Spleen (tissue), 11 donors: ENCODE measurements at regions not wholly inside any gene's neighbourhood (a gene's known extent, or its start where the extent isn't known, plus 50 kb on each side); places are given as distances from the start of the nearest gene placed in this dataset.

Experiments used
- DNase-seq: peaks from one replicate; pipeline ENCODE4 v3.0.0-alpha.2; 2020
- H3K27ac ChIP-seq, 8 donors: fragments of 200-600 bp; sonication (generic) in 7 of 8; 1 replicate in 4 of 8; 2 replicates in 4 of 8; pipeline versions ENCODE4 v1.5.0 to v1.8.0; 2016 to 2021; ENCODE audit warnings: inconsistent platforms in 4 of 8, mild to moderate bottlenecking in 4 of 8, moderate library complexity in 1 of 8
- H3K27me3 ChIP-seq, 7 donors: fragments of 200-600 bp; sonication (generic) in 6 of 7; replicated peaks in 1 of 7; 1 replicate in 4 of 7; 2 replicates in 3 of 7; pipeline versions ENCODE4 v1.5.0 to v1.8.0; 2016 to 2021; ENCODE audit warnings: inconsistent platforms in 3 of 7, mild to moderate bottlenecking in 1 of 7
- H3K36me3 ChIP-seq, 6 donors: fragments of 200-600 bp; sonication (generic) in 5 of 6; 1 replicate in 4 of 6; 2 replicates in 2 of 6; pipeline versions ENCODE4 v1.5.0 to v1.8.0; 2016 to 2021; ENCODE audit warnings: inconsistent platforms in 2 of 6
- H3K4me1 ChIP-seq, 6 donors: fragments of 200-600 bp; sonication (generic) in 5 of 6; 1 replicate in 3 of 6; 2 replicates in 3 of 6; pipeline versions ENCODE4 v1.5.0 to v1.8.0; 2016 to 2021; ENCODE audit warnings: inconsistent platforms in 3 of 6
- H3K4me3 ChIP-seq, 8 donors: fragments of 200-600 bp; sonication (generic) in 7 of 8; 1 replicate in 4 of 8; 2 replicates in 4 of 8; pipeline versions ENCODE4 v1.5.0 to v1.8.0; 2016 to 2021; ENCODE audit warnings: inconsistent platforms in 4 of 8, mild to moderate bottlenecking in 4 of 8, moderate library complexity in 2 of 8
- H3K9me3 ChIP-seq, 8 donors: fragments of 200-600 bp; sonication (generic) in 7 of 8; 1 replicate in 4 of 8; 2 replicates in 4 of 8; pipeline versions ENCODE4 v1.5.0 to v1.8.0; 2016 to 2021; ENCODE audit warnings: inconsistent platforms in 4 of 8
- CTCF ChIP-seq, 11 experiments: fragments of 200-600 bp in 7 of 11; fragments of 450-650 bp in 4 of 11; sonication (generic) in 4 of 11; IDR thresholded peaks in 8 of 11; conservative IDR thresholded peaks in 3 of 11; 1 replicate in 7 of 11; 2 replicates in 4 of 11; pipeline versions ENCODE4 v1.4.0 to v1.8.0; 2016 to 2021; ENCODE audit warnings: antibody characterized with exemption in 11 of 11, inconsistent platforms in 4 of 11, mild to moderate bottlenecking in 1 of 11
- POLR2A ChIP-seq, 3 donors: fragments of 450-650 bp; IDR thresholded peaks; one replicate each; pipeline ENCODE4 v1.5.1; 2017; ENCODE audit warnings: antibody characterized with exemption in 3 of 3, mild to moderate bottlenecking in 1 of 3
- POLR2AphosphoS5 ChIP-seq, 3 donors: sonication (generic); formaldehyde crosslinking; IDR thresholded peaks; one replicate each; pipeline ENCODE4 v1.5.1; 2017; ENCODE audit warnings: antibody characterized with exemption in 3 of 3
- WGBS, 5 donors: extraction: QIAGEN DNeasy Blood & Tissue Kit in 3 of 5; methylation state at CpG; one replicate each; pipeline versions ENCODE4 v1.1.5 to v1.1.7; 2013 to 2018; 5-methylcytosine and 5-hydroxymethylcytosine counted together
- intact Hi-C: fragments of 100-400 bp; cut with DNase I; formaldehyde crosslinking; loops from one replicate; pipeline ENCODE4 v1.15.0; 2023; ENCODE audit warnings: low total_unique reads
- donor health status: healthy with polysubstance abuse.
- donor health status: DM: no; HTN: no; CAD: no; lungs with moderate emphysema.
- donor health status: DM: no; HTN: no; CAD: no.
- donor health status: Bipolar disorder and iron deficiency.
- donor health status: healthy.
- donor health status: DM: no; HTN: no; CAD: no.
- donor health status: DM: yes; HTN: yes; CAD: no.

GRCh38 chr17:65374966-65375365 lies 186.5 kb downstream of the AXIN2 start:
- TF ChIP-seq POLR2A (IDR thresholded peaks at IDR 0.05), result no peak
- no peak for TF ChIP-seq POLR2AphosphoS5 (IDR thresholded peaks at IDR 0.05)
- TF ChIP-seq CTCF (IDR thresholded peaks at IDR 0.05 in 8 of 11, conservative IDR thresholded peaks at IDR 0.05 in 3 of 11), result no peak
- Histone ChIP-seq H3K27me3 (peaks cover 0 to 29% (median 0%) of the 10 kb centered on the region in 7 donors), H3K36me3 (no peaks in the 10 kb centered on the region), H3K9me3 (no peaks in the 10 kb centered on the region), H3K4me1 (peaks cover 0 to 14% (median 6%) of the 10 kb centered on the region in 6 donors), H3K27ac (no peak overlapping the region), H3K4me3 (no peak overlapping the region)
- WGBS, 5 donors, result 76 to 100% (median 95%) methylated on average over 3 of the region's 3 CpGs
- no peak for DNase-seq
- intact Hi-C loops, result no loop called here

- WGBS, 5 donors, result 57 to 82% (median 66%) methylated on average over 2 of the region's 2 CpGs
Measured at GRCh38 chr17:65371702-65372101, 189.7 kb downstream of the AXIN2 start.

GRCh38 chr17:65370669-65371131 lies 190.7 kb downstream of the AXIN2 start:
- Histone ChIP-seq H3K9me3 (no peaks in the 10 kb centered on the region), H3K27me3 (peaks cover 0 to 33% (median 0%) of the 10 kb centered on the region in 7 donors), H3K4me3 (no peak overlapping the region), H3K36me3 (no peaks in the 10 kb centered on the region), H3K4me1 (peaks cover 0 to 14% (median 6%) of the 10 kb centered on the region in 6 donors), H3K27ac (peak overlapping the region in 2 of 8 donors; percentile 4 to 23)
- TF ChIP-seq CTCF (IDR thresholded peaks at IDR 0.05 in 8 of 11, conservative IDR thresholded peaks at IDR 0.05 in 3 of 11) (no peak), POLR2AphosphoS5 (IDR thresholded peaks at IDR 0.05) (peak in 2 of 3 donors; percentile 34 to 55), POLR2A (IDR thresholded peaks at IDR 0.05) (no peak)
- peak; percentile 80 for DNase-seq
- 20 to 30% (median 23%) methylated on average over 14 to 15 of the region's 15 CpGs for WGBS, 5 donors
- intact Hi-C loops, result no loop called here

More at GRCh38 chr17:65371702-65372101, 189.7 kb downstream of the AXIN2 start:
- intact Hi-C loops, result no loop called here
- Histone ChIP-seq H3K27ac (peak overlapping the region in 1 of 8 donors; percentile 23), H3K27me3 (peaks cover 0 to 33% (median 0%) of the 10 kb centered on the region in 7 donors), H3K36me3 (no peaks in the 10 kb centered on the region), H3K4me1 (peaks cover 0 to 14% (median 6%) of the 10 kb centered on the region in 6 donors), H3K4me3 (no peak overlapping the region), H3K9me3 (no peaks in the 10 kb centered on the region)
- no peak for TF ChIP-seq CTCF (IDR thresholded peaks at IDR 0.05 in 8 of 11, conservative IDR thresholded peaks at IDR 0.05 in 3 of 11)
- no peak for TF ChIP-seq POLR2A (IDR thresholded peaks at IDR 0.05)
- TF ChIP-seq POLR2AphosphoS5 (IDR thresholded peaks at IDR 0.05), result peak in 2 of 3 donors; percentile 45 to 71
- peak; percentile 77 for DNase-seq

- 88 to 91% (median 90%) methylated on average over 4 of the region's 4 CpGs for WGBS, 5 donors
- H3K27ac ChIP-seq, result no peak overlapping the region
- no peaks in the 10 kb centered on the region for H3K36me3 ChIP-seq
- H3K27me3 ChIP-seq, result peaks cover 0 to 33% (median 0%) of the 10 kb centered on the region in 7 donors
- H3K4me1 ChIP-seq, result peaks cover 0 to 14% (median 6%) of the 10 kb centered on the region in 6 donors
- no peak for TF ChIP-seq CTCF (IDR thresholded peaks at IDR 0.05 in 8 of 11, conservative IDR thresholded peaks at IDR 0.05 in 3 of 11)
- TF ChIP-seq POLR2AphosphoS5 (IDR thresholded peaks at IDR 0.05), result no peak
- no peak for TF ChIP-seq POLR2A (IDR thresholded peaks at IDR 0.05)
- H3K4me3 ChIP-seq, result no peak overlapping the region
- intact Hi-C loops, result no loop called here
- H3K9me3 ChIP-seq, result no peaks in the 10 kb centered on the region
- DNase-seq, result no peak
Measured at GRCh38 chr17:65368341-65368740, 193.1 kb downstream of the AXIN2 start.
